HG03139 (cell line): ENCODE measurements at regions not wholly inside any gene's neighbourhood (a gene's known extent, or its start where the extent isn't known, plus 50 kb on each side); places are given as distances from the start of the nearest gene placed in this dataset.
"Not testable (repeated sequence)": the region's sequence is repeated elsewhere in the genome, so short reads cannot be mapped to it uniquely, and the experiment has no call there.

ENCODE experiments used
- ATAC-seq: cut with Tn5 transposase; IDR thresholded peaks from one replicate; pipeline ENCODE4 v1.9.1; 2021; ENCODE audit not compliant: unreplicated experiment

DNA sequence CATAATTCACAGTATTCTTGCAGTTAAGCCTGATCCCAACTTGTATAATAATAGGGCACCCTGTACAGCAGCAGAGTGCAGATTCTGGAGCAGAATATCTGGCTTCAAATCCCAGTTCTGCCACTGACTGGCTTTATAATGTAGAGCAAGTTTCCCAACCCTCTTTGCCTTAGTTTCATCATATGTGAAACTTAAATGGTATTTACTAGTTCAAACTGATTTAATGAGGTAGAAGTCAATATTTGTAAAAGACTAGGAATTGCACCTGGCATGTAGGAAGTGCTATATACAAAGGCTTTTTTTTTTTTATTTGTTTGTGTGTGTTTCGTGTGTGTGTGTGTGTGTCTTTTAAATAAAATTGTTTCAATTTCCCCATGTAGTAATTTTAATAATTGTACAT lies 125.9 kb downstream of the CCER1 start:
- no peak for ATAC-seq

DNA sequence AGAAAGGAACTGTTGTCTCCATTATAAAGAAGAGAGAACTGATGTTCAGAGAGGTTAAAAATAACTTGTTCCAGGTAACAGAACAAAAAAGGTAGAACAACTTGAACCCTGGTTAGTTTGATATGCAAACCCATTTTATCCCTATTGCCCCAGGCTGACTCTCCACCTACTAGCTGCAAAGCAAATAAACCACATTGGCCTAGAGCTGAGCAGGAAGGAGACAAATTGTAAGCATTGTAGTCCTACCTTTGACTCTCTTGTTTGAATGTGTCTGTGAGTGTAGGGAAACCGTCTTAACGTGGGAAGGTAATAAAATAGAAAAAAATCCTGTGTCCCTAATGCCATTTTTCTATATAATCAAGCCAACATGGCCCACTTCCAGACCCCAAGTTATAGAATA lies 126.4 kb downstream of the CCER1 start:
- no peak for ATAC-seq

DNA sequence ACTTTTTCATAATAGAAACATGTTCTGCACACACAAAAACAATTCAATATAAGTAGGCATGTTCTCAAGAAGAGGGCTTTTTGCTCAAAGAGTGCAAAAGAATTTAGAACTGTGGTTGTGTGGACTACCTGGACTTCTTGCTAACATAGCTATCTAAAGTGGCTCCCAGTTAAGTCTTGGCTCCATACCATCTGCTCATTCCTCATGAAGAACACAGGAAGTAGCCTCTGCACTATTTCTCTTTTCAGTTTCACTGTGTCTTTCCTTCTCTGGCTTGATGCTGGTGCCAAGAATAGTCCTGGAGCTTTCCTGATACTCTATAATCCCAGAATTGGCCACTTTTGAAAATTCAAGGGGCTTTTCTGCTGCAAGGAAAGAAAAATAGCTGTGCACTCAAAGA lies 127.4 kb downstream of the CCER1 start:
- no peak for ATAC-seq

DNA sequence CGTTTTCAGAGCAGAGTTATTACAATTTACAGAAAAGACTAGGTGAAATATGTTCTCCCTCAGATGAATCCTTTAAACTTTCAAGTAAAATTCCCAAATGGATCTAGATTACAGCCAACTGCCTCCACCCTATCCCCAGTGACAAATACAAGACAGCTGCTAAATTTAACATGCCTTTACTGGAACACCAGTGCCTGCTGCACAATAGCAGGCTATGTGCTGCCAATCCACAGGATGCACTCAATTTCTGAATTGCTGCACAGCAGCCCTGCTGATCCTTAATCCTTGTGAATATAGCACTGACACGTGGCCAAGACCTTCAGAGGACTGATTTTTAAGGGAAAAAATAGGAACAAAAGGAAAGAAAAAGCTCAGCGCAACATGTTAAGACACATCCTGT lies 128.9 kb downstream of the CCER1 start:
- no peak for ATAC-seq

DNA sequence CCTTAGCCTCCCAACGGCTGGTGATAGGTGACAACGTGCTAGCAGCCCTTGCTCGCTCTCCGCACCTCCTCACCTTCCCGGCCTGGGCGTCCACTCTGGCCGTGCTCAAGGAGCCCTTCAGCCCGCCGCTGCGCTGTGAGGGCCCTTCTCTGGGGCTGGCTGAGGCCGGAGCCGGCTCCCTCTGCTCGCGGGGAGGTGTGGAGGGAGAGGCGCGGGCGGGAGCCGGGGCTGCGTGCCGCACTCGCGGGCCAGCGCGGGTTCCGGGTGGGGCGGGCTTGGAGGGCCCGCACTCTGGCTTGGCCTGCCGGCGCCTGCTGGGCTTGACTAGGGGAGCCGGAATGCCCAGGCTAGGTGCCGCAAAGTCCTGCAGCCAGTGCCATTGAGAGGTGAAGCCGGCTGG lies 131.1 kb downstream of the CCER1 start:
- no peak for ATAC-seq

DNA sequence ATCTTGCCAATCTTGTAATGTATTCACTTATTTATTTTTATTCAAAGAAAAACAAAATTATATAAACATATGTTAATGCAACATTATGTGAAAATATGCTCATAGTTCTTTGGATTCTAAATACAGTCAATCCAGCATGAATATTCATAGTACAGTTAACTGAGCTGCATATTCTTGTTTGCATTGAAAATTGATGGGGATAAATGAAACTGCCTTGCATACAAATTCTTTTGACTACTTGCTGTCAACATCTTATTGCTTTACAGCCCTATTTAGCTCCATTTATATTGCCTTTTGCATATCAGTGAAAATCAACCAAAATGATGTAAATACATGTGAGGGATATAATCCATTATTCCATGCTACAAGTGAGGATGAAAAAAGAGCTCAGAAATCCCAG lies 135.3 kb downstream of the CCER1 start:
- ATAC-seq, result no peak

DNA sequence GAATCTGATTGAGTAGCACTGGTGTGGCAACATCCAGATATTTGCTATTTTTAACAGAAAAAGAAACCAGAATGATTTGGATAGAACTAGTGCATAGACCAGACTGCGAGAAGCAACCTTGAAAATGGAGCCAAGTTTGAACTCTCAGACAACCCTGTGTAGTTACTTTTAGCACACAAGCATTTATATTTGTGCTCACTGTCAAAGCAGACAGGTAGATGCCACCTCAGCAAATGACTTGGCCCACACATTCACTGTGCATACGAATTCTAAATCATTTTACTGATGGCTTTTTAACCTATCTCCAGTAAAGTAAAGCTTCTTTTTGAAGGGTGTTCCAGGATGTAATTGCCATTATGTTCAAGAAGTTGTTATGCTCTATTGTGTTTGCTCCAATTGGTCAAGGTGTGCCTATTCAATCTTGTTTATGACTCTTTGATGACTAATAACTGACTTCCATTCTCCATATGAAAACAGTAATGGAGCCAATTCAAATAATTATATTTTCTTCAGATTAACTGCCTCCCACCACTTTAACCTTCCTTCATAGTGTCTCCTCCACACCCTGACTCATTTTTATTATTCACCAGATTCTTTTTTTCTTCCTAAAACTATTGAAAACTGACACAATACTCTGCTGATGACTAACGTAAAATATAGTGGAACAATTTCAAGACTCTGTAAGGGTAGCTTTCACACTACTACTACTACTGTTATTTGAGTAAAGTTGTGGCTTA lies 138.5 kb downstream of the CCER1 start:
- ATAC-seq, result no peak

DNA sequence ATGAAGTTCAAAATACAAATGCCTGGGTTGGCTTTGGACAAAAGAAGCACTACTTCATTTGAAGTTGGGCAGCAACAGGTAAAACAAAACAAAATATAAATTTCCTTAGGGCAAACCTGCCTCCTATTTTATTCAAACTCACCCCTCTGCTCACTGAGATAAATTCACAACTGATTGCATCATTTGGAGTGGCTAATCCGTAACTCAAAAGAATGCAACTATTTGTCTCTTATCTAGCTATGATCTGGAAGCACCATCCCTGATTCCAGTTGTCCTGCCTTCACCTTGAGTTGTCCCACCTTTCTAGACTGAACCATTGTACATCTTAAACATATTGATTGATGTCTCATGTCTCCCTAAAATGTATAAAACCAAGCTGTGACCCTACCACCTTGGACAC lies 145.0 kb downstream of the CCER1 start:
- ATAC-seq, result no peak

DNA sequence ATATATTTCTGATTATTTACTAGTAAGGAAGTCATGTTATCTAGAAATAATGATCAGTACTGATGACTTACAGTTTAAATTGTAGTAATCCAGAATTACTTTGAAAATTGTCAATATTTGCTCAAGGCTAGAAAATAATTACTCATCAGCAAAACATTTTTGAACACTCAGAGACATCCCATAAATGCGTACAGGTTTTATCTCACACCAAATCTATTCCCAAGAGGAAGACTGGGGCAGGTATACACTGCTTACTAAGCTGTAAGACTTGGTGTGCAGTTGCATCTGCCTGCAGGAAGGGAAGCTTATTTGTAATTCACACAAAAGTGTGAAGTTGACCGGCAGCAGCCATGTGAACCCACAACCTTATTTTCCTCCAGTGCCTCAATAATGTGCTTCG lies 146.4 kb downstream of the CCER1 start:
- no peak for ATAC-seq

DNA sequence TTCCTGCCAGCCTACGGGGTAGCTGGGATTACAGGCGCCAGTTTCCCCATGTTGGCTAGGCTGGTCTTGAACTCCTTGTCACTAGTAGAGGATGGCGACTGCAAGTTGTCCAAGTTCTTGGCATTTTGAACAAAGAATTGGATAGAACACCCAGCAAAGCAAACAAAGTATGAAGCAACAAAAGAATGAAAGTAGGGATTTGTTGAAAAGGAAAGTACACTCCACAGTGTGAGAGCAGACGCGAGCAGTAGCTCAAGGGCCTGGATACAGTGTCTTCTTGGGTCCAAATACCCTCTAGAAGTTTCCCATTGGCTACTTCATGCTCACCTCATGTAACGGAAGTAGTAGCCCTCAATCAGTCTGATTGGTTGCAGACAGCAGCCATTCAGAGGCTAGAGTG lies 152.2 kb downstream of the CCER1 start:
- ATAC-seq, result no peak

DNA sequence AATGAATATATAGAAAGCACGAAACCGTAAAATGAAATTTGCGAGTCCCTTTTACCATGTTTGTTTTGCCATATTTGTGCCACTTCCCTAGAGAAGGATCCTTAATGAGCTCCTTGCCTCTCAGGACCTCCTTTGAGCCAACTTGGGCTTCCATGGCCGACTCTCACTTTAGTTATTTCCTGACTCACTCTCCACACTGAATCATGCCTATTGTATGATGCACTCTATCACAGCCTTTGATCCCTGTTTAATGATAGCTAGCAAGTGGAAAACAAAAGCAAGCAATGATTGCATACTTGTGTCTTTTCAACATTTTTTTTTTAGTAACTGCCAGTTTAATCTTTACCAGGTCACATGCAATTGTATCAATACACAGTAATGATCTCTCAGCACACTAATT lies 153.2 kb downstream of the CCER1 start:
- ATAC-seq, result no peak

DNA sequence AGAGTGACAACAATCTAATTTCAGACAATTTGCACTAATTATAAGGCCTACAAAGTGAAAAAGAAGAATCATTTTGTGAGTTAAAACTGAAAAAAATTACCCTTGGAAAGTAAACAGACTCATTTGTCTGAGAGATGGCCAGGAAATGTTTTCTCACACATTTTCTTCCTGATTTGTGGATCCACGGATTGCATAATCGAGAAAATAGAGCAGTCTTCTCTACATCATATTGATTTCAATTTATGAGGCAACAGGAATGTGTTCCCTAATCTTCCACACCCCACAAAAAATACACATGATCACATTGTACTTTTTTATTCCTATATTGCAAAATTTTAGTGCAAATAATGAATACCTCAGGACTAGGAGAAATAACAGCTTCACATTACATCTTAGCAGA lies 160.8 kb downstream of the CCER1 start:
- ATAC-seq, result no peak

DNA sequence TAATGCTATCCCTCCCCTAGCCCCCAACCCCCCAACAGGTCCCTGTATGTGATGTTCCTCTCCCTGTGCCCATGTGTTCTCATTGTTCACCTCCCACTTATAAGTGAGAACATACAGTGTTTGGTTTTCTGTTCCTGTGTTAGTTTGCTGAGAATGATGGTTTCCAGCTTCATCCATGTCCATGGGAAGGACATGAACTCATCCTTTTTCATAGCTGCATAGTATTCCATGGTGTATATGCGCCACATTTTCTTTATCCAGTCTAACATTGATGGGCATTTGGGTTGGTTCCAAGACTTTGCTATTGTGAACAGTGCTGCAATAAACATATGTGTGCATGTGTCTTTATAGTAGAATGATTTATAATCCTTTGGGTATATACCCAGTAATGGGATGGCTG lies 162.3 kb downstream of the CCER1 start:
- ATAC-seq, result not testable (repeated sequence)

DNA sequence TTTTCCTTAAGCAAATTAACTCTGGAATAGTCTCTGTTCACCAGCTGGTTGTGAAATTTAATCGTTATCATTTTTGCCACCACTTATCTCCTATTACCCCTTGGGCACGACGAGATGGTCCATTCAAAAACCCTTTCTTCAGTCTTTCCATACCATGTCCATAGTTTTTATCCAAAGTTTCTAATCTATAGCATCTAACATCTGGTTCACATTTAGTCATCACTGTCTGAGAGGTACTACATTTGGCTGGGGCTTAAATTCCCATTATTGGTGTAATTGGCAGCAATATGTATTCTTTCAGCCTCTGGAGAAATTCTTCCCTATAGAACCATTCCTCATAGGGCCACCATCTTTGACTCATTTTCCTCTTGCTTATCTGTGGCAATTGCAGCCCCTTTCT lies 163.5 kb downstream of the CCER1 start:
- ATAC-seq, result no peak

DNA sequence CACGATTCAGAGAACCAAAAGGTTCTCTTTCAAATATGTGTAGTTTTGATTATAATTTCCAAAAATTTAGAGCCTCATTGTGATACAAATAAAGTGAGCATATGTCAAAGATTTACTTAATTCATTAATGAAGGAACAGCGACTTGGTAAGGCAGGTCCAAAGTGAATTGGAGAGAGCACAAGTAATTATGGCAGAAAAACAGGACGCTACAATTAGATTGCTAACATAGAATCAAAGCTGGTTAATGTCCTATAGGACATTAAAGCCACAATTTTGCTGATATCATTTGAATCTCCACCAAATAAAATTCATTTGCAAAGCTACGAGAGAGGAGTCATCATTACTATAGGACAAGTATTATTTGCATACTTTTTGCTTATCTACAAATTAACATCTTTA lies 164.2 kb downstream of the CCER1 start:
- ATAC-seq, result no peak

DNA sequence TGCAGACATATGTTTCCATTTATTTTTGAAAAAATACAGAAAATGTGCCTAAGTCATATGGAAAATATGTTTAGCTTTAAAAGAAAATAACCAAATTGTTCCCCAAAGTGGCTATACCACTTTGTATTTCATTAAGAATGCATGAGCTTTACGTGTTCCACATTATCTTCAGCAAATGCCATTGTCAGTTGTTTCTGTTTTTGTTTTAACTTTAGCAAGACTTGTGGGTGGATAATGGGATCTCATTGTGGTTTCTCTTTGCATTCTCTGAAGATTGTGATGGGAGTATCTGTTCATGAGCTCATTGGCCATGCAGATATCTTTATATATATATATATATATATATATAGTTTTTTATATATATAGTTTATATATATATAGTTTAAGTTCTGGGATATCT lies 181.5 kb downstream of the CCER1 start:
- ATAC-seq, result no peak

DNA sequence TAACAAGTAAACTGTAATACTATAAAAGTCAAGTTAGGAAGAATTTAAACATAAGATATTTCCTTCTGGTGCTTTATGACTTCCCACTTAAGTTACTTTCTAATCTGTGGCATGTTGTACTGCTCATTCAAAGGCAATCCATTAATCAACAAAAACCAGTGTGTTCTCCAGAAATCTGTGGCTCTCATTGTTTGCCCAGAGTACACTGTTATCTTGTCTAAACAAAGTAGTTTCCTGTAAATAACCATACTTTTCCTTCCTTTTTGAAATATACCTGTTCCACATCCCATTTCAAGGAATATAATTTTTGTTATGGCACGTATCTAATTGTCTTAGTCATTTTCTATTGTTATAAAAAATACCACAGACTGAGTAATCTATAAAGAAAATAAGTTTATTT lies 184.1 kb downstream of the CCER1 start:
- ATAC-seq, result no peak

DNA sequence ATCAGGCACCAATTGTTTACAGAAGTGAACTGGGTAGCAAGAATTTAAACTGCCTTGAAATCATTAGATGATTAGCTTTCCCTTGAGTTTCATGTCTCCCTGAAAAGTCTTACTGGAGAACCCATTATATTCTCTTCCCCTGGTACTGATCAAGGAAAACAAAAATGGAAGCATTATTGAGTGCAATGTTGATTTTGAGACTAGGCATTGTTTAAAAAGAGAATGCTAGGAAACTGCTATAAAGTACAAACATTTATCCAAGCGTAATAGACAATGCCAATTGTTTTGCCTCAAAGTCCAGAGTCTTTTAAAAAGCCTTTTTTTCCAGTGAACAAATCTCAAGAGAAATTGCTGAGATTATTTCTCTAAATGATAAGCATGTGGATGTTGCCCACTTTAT lies 197.0 kb downstream of the CCER1 start:
- ATAC-seq, result no peak

DNA sequence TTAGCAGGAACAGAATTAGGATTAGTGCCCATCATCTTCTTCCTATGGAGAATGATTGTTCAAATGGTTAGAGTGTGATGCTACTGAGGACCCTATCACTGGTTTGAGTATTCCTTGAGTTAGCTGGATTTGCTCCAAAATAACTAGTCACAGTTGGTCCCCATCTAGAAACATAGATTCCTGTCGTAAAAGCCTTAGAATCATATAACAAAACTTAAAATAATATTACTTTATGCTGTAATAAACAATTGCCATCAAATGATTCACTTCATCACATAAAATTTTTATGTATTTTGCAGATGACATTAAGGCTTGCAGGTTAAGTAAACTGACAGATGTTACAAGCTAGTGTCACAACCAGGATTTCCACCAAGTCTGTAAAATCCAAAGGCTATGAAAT lies 209.8 kb downstream of the CCER1 start:
- ATAC-seq, result no peak

DNA sequence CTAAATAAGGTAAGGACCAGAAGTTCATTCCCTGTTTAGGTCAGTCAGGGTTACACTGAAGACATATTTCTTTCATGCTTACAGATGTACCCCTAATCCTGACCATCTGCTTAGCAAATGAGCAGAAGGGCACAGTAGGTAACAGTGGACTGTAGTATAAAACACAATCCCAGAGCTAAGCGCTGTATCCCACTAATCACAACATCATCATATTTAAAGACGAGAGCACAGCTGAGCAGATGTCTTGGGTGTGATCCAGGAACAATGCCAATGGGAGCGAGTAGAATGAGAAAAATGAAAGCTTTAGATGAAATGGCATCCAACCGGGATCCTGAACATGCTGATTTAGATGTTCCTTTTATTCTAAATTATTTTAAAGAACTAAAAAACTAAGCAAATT lies 213.4 kb downstream of the CCER1 start:
- ATAC-seq, result no peak

DNA sequence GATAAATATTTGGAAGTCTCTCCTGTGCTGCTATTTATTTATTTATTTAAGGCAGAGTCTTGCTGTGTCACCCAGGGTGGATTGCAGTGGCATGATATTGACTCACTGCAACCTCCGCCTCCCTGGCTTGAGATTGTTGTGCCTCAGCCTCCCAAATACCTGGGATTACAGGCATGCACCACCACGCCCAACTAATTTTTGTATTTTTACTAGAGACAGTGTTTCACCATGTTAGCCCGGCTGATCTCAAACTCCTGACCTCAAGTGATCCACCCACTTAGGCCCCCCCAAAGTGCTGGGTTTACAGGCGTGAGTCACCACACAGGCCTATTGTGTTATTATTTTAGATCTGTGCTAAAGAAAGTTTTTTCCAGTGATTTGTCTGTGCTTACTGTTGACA lies 225.2 kb downstream of the CCER1 start:
- ATAC-seq, result no peak

DNA sequence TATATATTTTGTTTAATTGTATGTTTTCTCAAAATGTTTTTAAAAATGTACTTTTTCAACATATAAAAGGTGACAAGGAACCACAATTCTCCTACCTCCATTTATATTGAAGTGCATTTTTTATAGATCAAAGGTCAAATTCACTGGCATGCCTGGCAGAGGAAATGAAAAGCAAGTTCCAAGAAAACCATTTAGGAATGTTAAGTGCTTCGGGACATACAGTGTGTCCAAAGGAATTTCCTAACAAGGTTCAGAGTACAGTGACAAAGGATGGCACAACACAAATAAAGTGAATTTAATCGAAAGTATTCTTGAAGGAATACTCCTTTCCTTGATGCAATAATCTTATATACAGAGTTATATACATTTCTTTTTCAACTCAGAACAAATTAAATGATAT lies 242.3 kb downstream of the CCER1 start:
- no peak for ATAC-seq

DNA sequence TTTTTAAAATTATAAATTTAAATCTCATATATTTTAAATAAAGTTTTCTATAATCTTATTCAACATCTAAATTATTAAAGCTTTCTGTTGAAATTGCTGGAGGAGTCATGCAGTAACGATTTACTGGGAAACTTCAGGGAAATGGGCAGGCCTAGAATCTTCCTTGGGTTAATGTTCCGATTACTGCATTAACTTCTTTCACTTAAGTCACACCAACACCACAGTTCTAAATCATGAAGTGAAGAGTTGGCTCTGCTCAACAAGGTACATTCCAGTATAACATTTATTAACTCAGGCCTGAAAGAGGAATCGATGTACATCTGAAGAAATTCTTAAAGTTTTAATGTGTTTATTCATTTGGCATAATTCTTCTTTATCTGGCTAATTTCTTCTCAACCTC lies 244.3 kb downstream of the CCER1 start:
- ATAC-seq, result no peak

DNA sequence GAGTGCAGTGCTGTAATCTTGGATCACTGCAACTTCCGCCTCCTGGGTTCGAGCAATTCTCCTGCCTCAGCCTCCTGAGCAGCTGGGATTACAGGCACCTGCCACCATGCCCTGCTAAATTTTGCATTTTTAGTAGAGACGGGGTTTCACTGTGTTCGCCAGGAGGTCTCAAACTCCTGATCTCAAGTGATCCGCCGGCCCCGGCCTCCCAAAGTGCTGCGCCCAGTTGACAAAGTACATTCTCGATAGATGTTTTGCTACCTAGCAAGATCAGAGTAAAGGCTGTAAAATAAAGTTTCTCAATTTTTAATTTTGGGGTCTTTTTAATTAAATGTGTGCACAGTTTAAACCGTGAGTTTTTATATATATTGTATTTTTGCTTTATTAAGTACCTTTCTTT lies 248.9 kb downstream of the CCER1 start:
- ATAC-seq, result no peak
